Glutamatergic neuron (in vitro differentiated cells): ENCODE measurements at regions not wholly inside any gene's neighbourhood (a gene's known extent, or its start where the extent isn't known, plus 50 kb on each side); places are given as distances from the start of the nearest gene placed in this dataset.

Source experiments
- DNase-seq: peaks from one replicate; pipeline ENCODE4 v3.0.0; 2022
- H3K27ac Mint-ChIP-seq: one replicate; pipeline ENCODE4 v1.8.0; 2020; ENCODE audit warnings: mild to moderate bottlenecking, mixed read lengths, inconsistent platforms; ENCODE audit not compliant: unreplicated experiment
- H3K27me3 Mint-ChIP-seq: one replicate; pipeline ENCODE4 v1.8.0; 2020; ENCODE audit warnings: mild to moderate bottlenecking, moderate library complexity, mixed read lengths, inconsistent platforms; ENCODE audit not compliant: unreplicated experiment
- H3K36me3 Mint-ChIP-seq: one replicate; pipeline ENCODE4 v1.8.0; 2020; ENCODE audit warnings: mild to moderate bottlenecking, mixed read lengths, inconsistent platforms; ENCODE audit not compliant: unreplicated experiment
- H3K4me1 Mint-ChIP-seq: one replicate; pipeline ENCODE4 v1.8.0; 2020; ENCODE audit warnings: mild to moderate bottlenecking, low read depth, mixed read lengths, inconsistent platforms; ENCODE audit not compliant: unreplicated experiment
- H3K4me3 Mint-ChIP-seq: one replicate; pipeline ENCODE4 v1.8.0; 2020; ENCODE audit warnings: mild to moderate bottlenecking, mixed read lengths, inconsistent platforms; ENCODE audit not compliant: unreplicated experiment
- H3K9me3 Mint-ChIP-seq: one replicate; pipeline ENCODE4 v1.8.0; 2020; ENCODE audit warnings: mild to moderate bottlenecking, moderate library complexity, mixed read lengths, inconsistent platforms; ENCODE audit not compliant: unreplicated experiment
- TF ChIP-seq, protein P1 (sequence below): fragments of 200-600 bp; sonication (generic); IDR thresholded peaks from one replicate; pipeline ENCODE4 v1.5.0; 2021; ENCODE audit not compliant: partially characterized antibody, unreplicated experiment

DNA sequence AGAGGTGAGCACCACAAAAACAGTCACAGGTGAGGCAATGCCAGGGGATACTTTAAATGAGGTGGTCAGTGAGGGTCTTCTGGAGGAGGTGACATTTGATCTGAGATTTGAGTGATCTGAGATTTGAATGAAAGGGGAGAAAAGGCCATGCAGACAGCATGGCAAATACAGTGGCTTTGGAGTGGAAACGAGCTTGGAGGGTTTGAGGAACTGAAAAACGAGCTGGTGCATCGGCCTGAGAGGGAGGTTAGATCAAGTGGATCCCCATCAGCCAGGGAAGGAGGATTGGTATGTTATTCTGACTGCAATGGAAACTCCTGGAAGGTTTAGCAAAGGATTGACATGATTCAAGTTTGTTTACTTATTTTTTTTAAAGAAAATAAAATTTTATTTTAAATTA is 245.1 kb downstream of the KCNS3 start:
- Mint-ChIP-seq H3K9me3 (no peaks in the 10 kb centered on the region), H3K4me3 (no peak overlapping the region), H3K36me3 (no peaks in the 10 kb centered on the region), H3K27me3 (no peaks in the 10 kb centered on the region), H3K27ac (no peak overlapping the region), H3K4me1 (no peaks in the 10 kb centered on the region)
- TF ChIP-seq, protein P1, sequence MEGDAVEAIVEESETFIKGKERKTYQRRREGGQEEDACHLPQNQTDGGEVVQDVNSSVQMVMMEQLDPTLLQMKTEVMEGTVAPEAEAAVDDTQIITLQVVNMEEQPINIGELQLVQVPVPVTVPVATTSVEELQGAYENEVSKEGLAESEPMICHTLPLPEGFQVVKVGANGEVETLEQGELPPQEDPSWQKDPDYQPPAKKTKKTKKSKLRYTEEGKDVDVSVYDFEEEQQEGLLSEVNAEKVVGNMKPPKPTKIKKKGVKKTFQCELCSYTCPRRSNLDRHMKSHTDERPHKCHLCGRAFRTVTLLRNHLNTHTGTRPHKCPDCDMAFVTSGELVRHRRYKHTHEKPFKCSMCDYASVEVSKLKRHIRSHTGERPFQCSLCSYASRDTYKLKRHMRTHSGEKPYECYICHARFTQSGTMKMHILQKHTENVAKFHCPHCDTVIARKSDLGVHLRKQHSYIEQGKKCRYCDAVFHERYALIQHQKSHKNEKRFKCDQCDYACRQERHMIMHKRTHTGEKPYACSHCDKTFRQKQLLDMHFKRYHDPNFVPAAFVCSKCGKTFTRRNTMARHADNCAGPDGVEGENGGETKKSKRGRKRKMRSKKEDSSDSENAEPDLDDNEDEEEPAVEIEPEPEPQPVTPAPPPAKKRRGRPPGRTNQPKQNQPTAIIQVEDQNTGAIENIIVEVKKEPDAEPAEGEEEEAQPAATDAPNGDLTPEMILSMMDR: no peak
- no peak for DNase-seq

DNA sequence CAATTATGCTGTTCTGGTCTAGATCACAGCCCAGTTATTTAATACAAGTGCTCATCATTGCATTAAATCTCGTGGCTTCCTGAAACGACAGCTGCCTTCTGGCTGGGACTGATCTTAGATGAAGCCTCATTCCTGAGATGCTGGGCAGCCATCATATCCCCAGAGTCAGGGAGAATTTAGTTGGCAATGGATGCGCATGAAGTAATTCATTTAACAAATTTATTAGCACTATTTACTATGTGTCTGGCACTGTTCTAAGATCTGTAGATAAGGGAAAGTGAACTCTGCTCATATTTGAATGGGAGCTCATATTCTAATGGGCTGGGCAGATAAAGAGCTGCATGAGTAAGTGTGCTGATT is 244.7 kb downstream of the KCNS3 start:
- Mint-ChIP-seq H3K4me1 (no peaks in the 10 kb centered on the region), H3K4me3 (no peak overlapping the region), H3K27me3 (no peaks in the 10 kb centered on the region), H3K27ac (no peak overlapping the region), H3K9me3 (no peaks in the 10 kb centered on the region), H3K36me3 (no peaks in the 10 kb centered on the region)
- TF ChIP-seq, protein P1: no peak
- DNase-seq: no peak

DNA sequence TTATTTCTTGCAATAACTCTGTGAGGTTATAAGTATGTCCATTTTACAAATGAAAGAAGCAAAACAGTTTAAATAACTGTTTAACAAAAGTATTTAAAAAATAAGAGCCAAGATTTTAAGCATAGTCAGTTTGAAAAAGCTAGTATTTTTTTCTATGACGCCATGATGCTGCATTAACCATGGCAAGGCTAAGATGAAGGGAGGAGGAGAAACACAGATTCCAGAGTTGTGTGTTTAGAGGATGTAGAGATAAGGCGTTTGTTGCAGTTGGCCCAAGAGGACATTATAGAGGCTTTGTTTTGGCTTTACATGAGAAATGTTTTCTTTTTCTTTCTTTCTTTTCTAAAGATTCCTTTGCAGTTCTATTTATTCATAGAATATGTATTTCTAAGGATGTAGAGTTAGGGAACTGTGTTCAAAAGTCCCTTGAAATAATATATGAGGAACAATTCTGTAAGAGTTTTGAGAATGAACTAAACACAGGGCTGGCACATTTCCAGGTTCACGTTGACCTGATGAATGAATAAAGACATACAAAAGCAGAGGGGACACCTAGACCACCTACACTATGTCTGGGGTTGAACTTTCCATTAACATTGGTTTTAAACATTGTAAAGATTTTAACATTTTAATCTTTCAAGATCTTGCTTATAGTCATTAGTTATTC is 244.2 kb downstream of the KCNS3 start:
- H3K27me3 Mint-ChIP-seq: no peaks in the 10 kb centered on the region
- H3K9me3 Mint-ChIP-seq: no peaks in the 10 kb centered on the region
- H3K4me3 Mint-ChIP-seq: no peak overlapping the region
- TF ChIP-seq, protein P1: no peak
- no peaks in the 10 kb centered on the region for H3K36me3 Mint-ChIP-seq
- DNase-seq: no peak
- no peaks in the 10 kb centered on the region for H3K4me1 Mint-ChIP-seq
- no peak overlapping the region for H3K27ac Mint-ChIP-seq

DNA sequence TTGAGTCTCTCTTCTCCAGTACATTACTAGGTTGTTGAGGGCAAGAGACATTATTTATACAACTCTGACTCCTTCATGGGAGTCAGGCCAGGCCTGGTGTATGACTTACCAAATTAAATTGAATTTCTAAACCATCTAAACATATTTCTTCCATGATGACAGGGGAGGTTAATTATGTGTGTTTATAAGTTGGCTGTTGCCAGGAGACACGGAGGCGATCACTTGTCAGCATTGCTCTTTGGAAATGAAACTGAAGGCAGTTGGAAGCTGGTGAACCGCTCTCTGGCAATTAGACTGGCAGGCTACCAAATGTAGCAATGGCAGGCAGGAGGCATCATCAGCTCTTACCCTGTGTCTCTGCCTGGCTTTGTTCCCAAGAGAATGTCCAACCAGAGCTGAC is 241.4 kb downstream of the KCNS3 start:
- no peak for DNase-seq
- H3K27me3 Mint-ChIP-seq: no peaks in the 10 kb centered on the region
- no peak overlapping the region for H3K27ac Mint-ChIP-seq
- no peaks in the 10 kb centered on the region for H3K36me3 Mint-ChIP-seq
- TF ChIP-seq, protein P1: no peak
- H3K4me3 Mint-ChIP-seq: no peak overlapping the region
- H3K4me1 Mint-ChIP-seq: no peaks in the 10 kb centered on the region
- no peaks in the 10 kb centered on the region for H3K9me3 Mint-ChIP-seq

DNA sequence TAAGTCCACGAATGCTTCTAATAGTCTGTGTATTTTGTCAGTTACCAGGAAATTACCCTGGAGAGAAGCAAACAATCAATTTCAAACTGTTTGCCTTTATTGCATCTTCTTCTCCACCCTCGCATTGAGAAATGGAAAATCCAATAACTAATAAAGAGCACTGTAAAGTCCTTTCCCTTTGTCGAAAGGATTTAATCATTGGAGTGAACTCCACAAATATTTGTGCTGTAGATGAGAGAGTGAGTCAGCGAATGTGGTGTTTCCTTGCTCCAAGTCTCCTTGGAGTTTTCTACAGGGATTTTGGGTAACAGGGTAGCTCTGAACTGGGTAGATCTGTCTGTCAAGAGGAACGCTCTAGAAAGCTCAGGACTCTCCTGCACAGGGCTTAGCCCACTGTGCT is 240.2 kb downstream of the KCNS3 start:
- no peaks in the 10 kb centered on the region for H3K4me1 Mint-ChIP-seq
- no peak for DNase-seq
- H3K27ac Mint-ChIP-seq: no peak overlapping the region
- TF ChIP-seq, protein P1: no peak
- no peaks in the 10 kb centered on the region for H3K36me3 Mint-ChIP-seq
- H3K27me3 Mint-ChIP-seq: no peaks in the 10 kb centered on the region
- H3K9me3 Mint-ChIP-seq: no peaks in the 10 kb centered on the region
- no peak overlapping the region for H3K4me3 Mint-ChIP-seq
